ENCODE measurements at regions not wholly inside any gene's neighbourhood (a gene's known extent, or its start where the extent isn't known, plus 50 kb on each side); places are given as distances from the start of the nearest gene placed in this dataset.

DNA sequence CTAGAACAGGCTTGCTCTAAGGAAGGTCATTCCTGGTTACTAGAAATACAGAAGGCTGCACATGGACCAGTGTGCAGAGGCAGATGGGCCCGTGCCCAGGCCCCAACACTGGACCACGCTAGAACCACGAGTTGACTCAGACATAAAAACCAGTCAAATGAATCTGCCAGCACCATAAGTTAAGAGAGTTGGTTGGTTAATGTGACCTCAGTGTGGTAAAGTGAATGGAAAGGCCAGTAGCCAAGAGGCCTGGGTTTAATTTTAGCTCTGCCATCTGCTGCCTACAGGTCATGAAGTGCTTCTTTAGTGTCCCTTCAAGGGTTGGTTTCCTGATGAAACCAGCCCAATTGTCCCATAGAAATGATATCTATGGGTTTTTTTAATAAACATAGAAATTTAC lies 329.6 kb upstream of the NRP1 start:
- TF ChIP-seq, protein P1, sequence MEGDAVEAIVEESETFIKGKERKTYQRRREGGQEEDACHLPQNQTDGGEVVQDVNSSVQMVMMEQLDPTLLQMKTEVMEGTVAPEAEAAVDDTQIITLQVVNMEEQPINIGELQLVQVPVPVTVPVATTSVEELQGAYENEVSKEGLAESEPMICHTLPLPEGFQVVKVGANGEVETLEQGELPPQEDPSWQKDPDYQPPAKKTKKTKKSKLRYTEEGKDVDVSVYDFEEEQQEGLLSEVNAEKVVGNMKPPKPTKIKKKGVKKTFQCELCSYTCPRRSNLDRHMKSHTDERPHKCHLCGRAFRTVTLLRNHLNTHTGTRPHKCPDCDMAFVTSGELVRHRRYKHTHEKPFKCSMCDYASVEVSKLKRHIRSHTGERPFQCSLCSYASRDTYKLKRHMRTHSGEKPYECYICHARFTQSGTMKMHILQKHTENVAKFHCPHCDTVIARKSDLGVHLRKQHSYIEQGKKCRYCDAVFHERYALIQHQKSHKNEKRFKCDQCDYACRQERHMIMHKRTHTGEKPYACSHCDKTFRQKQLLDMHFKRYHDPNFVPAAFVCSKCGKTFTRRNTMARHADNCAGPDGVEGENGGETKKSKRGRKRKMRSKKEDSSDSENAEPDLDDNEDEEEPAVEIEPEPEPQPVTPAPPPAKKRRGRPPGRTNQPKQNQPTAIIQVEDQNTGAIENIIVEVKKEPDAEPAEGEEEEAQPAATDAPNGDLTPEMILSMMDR (IDR thresholded peaks at IDR 0.05) = no peak
- no peak for TF ChIP-seq POLR2A (IDR thresholded peaks at IDR 0.05)
